Upper lobe of right lung (tissue), 1 donor: ENCODE measurements at regions not wholly inside any gene's neighbourhood (a gene's known extent, or its start where the extent isn't known, plus 50 kb on each side); places are given as distances from the start of the nearest gene placed in this dataset.
"Not testable (repeated sequence)": the region's sequence is repeated elsewhere in the genome, so short reads cannot be mapped to it uniquely, and the experiment has no call there.

Experiments used
- ATAC-seq: fragments of 200-7000 bp; cut with Tn5 transposase; one replicate; pipeline ENCODE4 v1.9.1; 2020; ENCODE audit warnings: mild to moderate bottlenecking, moderate library complexity
- DNase-seq: peaks from one replicate; pipeline ENCODE4 v3.0.0-alpha.2; 2020
- H3K27ac ChIP-seq: fragments of 200-600 bp; one replicate; pipeline ENCODE4 v1.8.0; 2022
- H3K27me3 ChIP-seq: fragments of 200-600 bp; one replicate; pipeline ENCODE4 v1.8.0; 2022; ENCODE audit warnings: mild to moderate bottlenecking
- H3K36me3 ChIP-seq: fragments of 200-600 bp; one replicate; pipeline ENCODE4 v1.8.0; 2022
- H3K4me1 ChIP-seq: fragments of 200-600 bp; one replicate; pipeline ENCODE4 v1.8.0; 2022
- H3K4me3 ChIP-seq: fragments of 200-600 bp; one replicate; pipeline ENCODE4 v1.8.0; 2022; ENCODE audit warnings: mild to moderate bottlenecking
- H3K9me3 ChIP-seq: fragments of 200-600 bp; one replicate; pipeline ENCODE4 v1.8.0; 2022
- intact Hi-C: fragments of 100-400 bp; cut with DNase I; formaldehyde crosslinking; loops from one replicate; pipeline ENCODE4 v1.11.0; 2022
- TF ChIP-seq, protein P1 (sequence below): fragments of 200-600 bp; IDR thresholded peaks from one replicate; pipeline ENCODE4 v1.8.0; 2022; ENCODE audit warnings: antibody characterized with exemption
- donor health status: DM: no; HTN: yes; CAD: no; lungs with severe emphysema.

GRCh38 chr3:194062830-194063229 is 73.1 kb upstream of the HES1 start:
- H3K27ac ChIP-seq: no peak overlapping the region
- DNase-seq (no peak), ATAC-seq (no peak)
- H3K27me3 ChIP-seq: no peaks in the 10 kb centered on the region
- intact Hi-C loops: no loop called here
- peaks cover 3% of the 10 kb centered on the region for H3K4me1 ChIP-seq
- no peaks in the 10 kb centered on the region for H3K36me3 ChIP-seq
- TF ChIP-seq, protein P1, sequence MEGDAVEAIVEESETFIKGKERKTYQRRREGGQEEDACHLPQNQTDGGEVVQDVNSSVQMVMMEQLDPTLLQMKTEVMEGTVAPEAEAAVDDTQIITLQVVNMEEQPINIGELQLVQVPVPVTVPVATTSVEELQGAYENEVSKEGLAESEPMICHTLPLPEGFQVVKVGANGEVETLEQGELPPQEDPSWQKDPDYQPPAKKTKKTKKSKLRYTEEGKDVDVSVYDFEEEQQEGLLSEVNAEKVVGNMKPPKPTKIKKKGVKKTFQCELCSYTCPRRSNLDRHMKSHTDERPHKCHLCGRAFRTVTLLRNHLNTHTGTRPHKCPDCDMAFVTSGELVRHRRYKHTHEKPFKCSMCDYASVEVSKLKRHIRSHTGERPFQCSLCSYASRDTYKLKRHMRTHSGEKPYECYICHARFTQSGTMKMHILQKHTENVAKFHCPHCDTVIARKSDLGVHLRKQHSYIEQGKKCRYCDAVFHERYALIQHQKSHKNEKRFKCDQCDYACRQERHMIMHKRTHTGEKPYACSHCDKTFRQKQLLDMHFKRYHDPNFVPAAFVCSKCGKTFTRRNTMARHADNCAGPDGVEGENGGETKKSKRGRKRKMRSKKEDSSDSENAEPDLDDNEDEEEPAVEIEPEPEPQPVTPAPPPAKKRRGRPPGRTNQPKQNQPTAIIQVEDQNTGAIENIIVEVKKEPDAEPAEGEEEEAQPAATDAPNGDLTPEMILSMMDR: no peak
- H3K9me3 ChIP-seq: no peaks in the 10 kb centered on the region
- H3K4me3 ChIP-seq: no peak overlapping the region

GRCh38 chr3:194064380-194065332 is 71.3 kb upstream of the HES1 start:
- no peaks in the 10 kb centered on the region for H3K9me3 ChIP-seq
- no peak for ATAC-seq
- no peak overlapping the region for H3K27ac ChIP-seq
- DNase-seq: no peak
- no peaks in the 10 kb centered on the region for H3K27me3 ChIP-seq
- no peaks in the 10 kb centered on the region for H3K36me3 ChIP-seq
- H3K4me3 ChIP-seq: no peak overlapping the region
- H3K4me1 ChIP-seq: no peaks in the 10 kb centered on the region
- intact Hi-C loops: no loop called here
- TF ChIP-seq, protein P1: no peak

DNA sequence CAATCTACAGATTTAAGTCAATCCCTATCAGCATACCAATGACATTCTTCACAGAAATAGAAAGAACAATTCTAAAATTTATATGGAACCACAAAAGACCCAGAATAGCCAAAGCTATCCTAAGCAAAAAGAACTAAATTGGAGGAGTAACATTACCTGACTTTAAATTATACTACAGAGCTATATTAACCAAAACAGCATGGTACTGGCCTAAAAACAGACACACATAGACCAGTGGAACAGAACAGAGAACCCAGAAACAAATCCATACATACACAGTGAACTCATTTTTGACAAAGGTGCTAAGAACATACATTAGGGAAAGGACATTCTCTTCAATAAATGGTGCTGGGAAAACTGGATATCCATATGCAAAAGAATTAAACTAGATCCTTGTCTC is 68.6 kb upstream of the HES1 start:
- H3K27me3 ChIP-seq, H3K36me3 ChIP-seq, DNase-seq, ATAC-seq, H3K27ac ChIP-seq, intact Hi-C loops, H3K9me3 ChIP-seq, H3K4me3 ChIP-seq: not testable (repeated sequence)
- peaks cover 19% of the 10 kb centered on the region for H3K4me1 ChIP-seq

DNA sequence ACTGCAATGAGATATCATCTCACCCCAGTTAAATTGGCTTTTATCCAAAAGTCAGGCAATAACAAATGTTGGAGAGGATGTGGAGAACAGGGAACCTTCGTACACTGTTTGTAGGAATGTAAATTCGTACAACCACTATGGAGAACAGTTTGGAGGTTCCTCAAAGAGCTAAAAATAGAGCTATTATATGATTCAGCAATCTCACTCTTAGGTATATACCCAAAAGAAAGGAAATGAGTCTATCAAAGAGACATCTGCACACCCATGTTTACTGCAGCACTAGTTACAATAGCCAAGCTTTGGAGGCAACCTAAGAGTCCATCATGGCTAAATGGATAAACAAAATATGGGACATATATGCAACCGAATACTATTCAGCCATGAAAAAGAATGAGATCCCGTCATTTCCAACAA is 68.0 kb upstream of the HES1 start:
- no peak for ATAC-seq

DNA sequence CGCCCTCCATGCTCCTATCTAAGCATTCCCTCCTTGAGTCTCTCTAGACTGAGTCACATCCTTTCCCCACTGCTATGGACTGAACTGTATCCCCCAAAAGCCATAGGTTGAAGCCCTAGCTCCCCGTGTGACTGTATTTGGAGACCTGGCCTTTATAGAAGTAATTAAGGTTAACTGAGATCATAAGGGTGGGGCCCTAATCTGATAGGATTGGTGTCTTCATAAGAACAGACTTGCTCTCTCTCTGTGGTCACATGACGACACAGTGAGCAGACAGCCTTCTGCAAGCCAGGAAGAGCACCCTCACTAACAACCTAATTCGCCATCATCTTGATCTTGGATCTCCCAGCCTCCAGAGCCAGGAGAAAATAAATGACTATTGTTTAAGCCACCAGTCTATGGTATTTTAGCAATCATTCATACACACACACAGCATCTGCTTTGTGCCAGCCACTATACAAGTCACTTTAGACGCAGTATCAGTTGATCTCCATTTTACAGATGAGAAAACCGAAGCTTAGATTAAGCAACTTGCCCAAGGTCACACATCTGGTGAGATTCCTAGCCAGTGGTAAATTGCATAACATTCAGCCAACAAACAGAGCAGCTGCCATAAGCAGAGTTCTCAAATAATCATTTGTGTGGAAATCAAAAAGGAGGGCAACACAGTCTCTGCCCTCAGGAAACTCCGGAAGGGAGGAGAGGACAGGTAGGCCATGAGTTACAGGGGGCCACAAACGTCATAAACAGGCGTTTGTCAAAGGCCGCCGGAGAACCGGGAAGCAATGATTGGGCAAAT is 66.3 kb upstream of the HES1 start:
- TF ChIP-seq, protein P1: no peak
- no peaks in the 10 kb centered on the region for H3K9me3 ChIP-seq
- no peak overlapping the region for H3K27ac ChIP-seq
- H3K4me1 ChIP-seq: peaks cover 19% of the 10 kb centered on the region
- intact Hi-C loops: no loop called here
- no peak overlapping the region for H3K4me3 ChIP-seq
- no peaks in the 10 kb centered on the region for H3K36me3 ChIP-seq
- no peaks in the 10 kb centered on the region for H3K27me3 ChIP-seq
- ATAC-seq: no peak
- DNase-seq: no peak

More for the DNA sequence above, 68.0 kb upstream of the HES1 start:
- Histone ChIP-seq H3K4me1 (peaks cover 19% of the 10 kb centered on the region), H3K27me3 (no peaks in the 10 kb centered on the region), H3K36me3 (no peaks in the 10 kb centered on the region), H3K4me3 (no peak overlapping the region), H3K9me3 (no peaks in the 10 kb centered on the region), H3K27ac (no peak overlapping the region)
- intact Hi-C loops: no loop called here
- no peak for DNase-seq
- TF ChIP-seq, protein P1: no peak

- DNase-seq (no peak), ATAC-seq (no peak)
- intact Hi-C loops: no loop called here
- Histone ChIP-seq H3K9me3 (no peaks in the 10 kb centered on the region), H3K27me3 (no peaks in the 10 kb centered on the region), H3K4me3 (peak overlapping the region; percentile 54), H3K27ac (peak overlapping the region; percentile 78), H3K4me1 (peaks cover 19% of the 10 kb centered on the region), H3K36me3 (no peaks in the 10 kb centered on the region)
- TF ChIP-seq, protein P1: no peak
Observed at GRCh38 chr3:194070220-194070633, 65.7 kb upstream of the HES1 start.
